GM13976 (cell line): ENCODE measurements at regions not wholly inside any gene's neighbourhood (a gene's known extent, or its start where the extent isn't known, plus 50 kb on each side); places are given as distances from the start of the nearest gene placed in this dataset.

ENCODE experiments used
- DNase-seq: peaks from one replicate; pipeline ENCODE4 v3.0.0; 2012; ENCODE audit warnings: low spot score
- CTCF ChIP-seq: IDR thresholded peaks from 2 replicates; pipeline ENCODE4 v1.5.1; 2012; ENCODE audit warnings: borderline replicate concordance, mild to moderate bottlenecking; ENCODE audit not compliant: insufficient read depth; ENCODE audit errors: extremely low read depth, missing control alignments, control extremely low read depth
- in situ Hi-C: fragments of 300-500 bp; cut with MboI; formaldehyde crosslinking; loops from one replicate; pipeline ENCODE4 v1.12.0; 2022; ENCODE audit warnings: low sequenced_read_pairs, mixed read lengths, inconsistent platforms; ENCODE audit not compliant: unreplicated experiment

GRCh38 chr15:98326804-98327203, 321.5 kb upstream of the IGF1R start:
- in situ Hi-C loops: no loop called here
- no peak for DNase-seq
- TF ChIP-seq CTCF: no peak

GRCh38 chr15:98330258-98330657, 318.1 kb upstream of the IGF1R start:
- TF ChIP-seq CTCF: no peak
- in situ Hi-C loops: no loop called here
- no peak for DNase-seq

GRCh38 chr15:98330692-98331435, 317.5 kb upstream of the IGF1R start:
- in situ Hi-C loops: no loop called here
- DNase-seq: no peak
- no peak for TF ChIP-seq CTCF

- TF ChIP-seq CTCF: no peak
- in situ Hi-C loops: no loop called here
- no peak for DNase-seq
Observed at GRCh38 chr15:98331676-98332075, 316.7 kb upstream of the IGF1R start.

GRCh38 chr15:98333251-98333650, 315.1 kb upstream of the IGF1R start:
- in situ Hi-C loops: no loop called here
- no peak for DNase-seq
- no peak for TF ChIP-seq CTCF

GRCh38 chr15:98342911-98343310, 305.4 kb upstream of the IGF1R start:
- DNase-seq: no peak
- no peak for TF ChIP-seq CTCF
- in situ Hi-C loops: no loop called here
